ENCODE measurements at regions not wholly inside any gene's neighbourhood (a gene's known extent, or its start where the extent isn't known, plus 50 kb on each side); places are given as distances from the start of the nearest gene placed in this dataset.
A peak's percentile ranks its signal among the peaks of the same experiment; 100 is the strongest.

DNA sequence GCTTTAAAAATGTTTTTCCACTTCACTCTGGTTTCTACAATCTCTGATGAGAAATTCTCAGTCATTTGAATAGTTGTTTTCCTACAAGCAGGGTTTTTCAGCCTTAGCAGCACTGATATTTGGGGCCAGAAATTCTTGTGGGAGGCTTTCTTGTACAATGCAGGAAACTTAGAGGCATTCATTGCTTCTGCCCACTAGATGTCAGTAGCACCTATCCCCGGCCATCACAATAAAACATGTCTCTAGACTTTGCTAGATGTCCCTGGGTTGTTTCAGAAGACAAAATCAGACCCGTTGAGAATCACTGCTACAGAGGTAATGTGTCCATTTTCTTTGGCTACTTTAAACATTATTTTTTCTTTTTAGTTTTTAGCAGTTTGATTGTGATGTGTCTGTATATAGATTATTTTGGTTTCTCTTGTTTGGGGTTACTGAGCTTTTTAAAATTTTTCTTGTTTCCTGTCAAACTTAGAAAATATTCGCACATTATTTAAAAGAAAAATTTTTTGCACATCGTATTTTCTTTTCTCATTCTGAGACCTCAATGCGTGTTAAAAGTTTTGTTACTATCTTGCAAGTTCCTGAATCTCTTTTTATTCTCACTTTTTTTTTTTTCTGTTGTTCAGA, 60.8 kb upstream of the CCDC179 start:
- peak; percentile 63 for DNase-seq (ENCODE audit: low read depth)
- no peak overlapping the region for H3K4me3 ChIP-seq (ENCODE audit: low read length)
- TF ChIP-seq, protein P1, sequence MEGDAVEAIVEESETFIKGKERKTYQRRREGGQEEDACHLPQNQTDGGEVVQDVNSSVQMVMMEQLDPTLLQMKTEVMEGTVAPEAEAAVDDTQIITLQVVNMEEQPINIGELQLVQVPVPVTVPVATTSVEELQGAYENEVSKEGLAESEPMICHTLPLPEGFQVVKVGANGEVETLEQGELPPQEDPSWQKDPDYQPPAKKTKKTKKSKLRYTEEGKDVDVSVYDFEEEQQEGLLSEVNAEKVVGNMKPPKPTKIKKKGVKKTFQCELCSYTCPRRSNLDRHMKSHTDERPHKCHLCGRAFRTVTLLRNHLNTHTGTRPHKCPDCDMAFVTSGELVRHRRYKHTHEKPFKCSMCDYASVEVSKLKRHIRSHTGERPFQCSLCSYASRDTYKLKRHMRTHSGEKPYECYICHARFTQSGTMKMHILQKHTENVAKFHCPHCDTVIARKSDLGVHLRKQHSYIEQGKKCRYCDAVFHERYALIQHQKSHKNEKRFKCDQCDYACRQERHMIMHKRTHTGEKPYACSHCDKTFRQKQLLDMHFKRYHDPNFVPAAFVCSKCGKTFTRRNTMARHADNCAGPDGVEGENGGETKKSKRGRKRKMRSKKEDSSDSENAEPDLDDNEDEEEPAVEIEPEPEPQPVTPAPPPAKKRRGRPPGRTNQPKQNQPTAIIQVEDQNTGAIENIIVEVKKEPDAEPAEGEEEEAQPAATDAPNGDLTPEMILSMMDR (IDR thresholded peaks at IDR 0.05; ENCODE audit: insufficient read depth, low read depth, low read length, missing control alignments): peak; percentile 85

DNA sequence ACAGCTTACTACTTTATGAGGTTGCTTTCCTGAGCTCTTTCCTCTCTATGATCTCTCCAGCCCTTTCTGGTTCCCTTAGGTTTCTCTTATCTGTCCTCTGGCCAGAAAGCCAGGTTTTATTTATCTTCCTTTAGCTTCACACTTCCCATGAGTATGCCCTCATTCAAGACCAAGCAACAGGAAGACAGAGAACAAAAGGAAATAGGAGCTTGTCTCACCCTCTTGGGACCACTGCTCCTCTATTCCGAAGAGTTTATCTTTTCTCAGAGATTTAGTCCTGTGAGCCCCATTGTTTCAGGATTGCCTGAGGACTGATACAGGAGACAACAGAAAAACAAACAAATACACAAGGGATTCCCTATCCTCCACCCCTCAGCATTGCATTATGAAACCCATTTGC, 62.4 kb upstream of the CCDC179 start:
- no peak for DNase-seq (ENCODE audit: low read depth)
- TF ChIP-seq, protein P1 (IDR thresholded peaks at IDR 0.05; ENCODE audit: insufficient read depth, low read depth, low read length, missing control alignments): no peak
- no peak overlapping the region for H3K4me3 ChIP-seq (ENCODE audit: low read length)

DNA sequence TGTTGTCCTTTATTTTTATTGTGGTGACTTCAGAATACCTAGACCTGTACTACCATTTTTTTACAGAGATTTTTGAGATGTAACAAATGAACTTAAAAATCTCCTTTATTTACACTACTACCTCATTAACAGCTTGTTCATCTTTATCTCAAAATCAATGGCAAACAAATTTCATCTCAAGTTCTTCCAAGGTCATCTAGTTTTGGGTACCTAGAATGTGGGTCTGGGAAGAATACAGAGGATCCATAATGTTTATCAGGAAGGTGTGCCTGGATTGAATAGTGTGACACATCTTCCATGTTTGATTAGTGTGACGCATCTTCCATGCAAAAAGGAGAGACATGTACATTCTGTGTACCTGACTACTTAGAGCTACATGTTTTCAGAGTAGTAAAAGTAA, 63.3 kb upstream of the CCDC179 start:
- TF ChIP-seq, protein P1 (IDR thresholded peaks at IDR 0.05; ENCODE audit: insufficient read depth, low read depth, low read length, missing control alignments): no peak
- no peak for DNase-seq (ENCODE audit: low read depth)
- H3K4me3 ChIP-seq (ENCODE audit: low read length): no peak overlapping the region

DNA sequence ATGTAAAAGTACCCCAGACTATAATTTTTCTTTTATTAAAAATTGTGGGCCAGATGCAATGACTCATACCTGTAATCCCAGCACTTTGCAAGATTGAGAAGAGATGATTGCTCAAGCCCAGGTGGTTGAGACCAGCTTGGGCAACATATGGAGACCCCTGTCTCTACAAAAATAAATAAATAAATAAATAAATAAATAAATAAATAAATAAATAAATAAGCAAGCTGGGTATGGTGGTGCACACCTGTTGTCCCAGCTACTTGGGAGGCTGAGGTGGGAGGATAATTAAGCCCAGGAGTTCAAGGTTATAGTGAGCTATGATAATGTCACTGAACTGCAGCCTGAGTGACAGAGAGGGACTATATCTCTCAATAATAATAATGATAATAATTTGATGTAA, 66.1 kb upstream of the CCDC179 start:
- TF ChIP-seq, protein P1 (IDR thresholded peaks at IDR 0.05; ENCODE audit: insufficient read depth, low read depth, low read length, missing control alignments): no peak

DNA sequence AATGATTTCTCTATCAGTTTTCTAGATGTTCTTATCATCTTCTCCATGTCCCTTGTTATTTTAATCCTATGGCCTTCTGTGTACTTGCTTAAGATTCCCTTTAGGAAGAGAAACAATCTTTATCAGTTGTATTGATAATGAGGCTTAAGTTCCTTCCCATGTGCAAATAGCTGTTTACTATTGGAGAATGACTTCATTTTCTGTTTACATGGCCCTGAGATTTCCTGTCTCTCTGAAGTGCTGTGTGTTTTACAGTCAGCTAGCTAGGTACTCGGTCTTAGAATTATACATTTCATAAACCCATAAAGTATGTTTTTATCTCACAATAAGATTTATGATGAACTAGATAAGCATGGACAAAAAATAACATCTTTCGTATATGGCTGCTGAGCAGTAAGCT, 67.5 kb upstream of the CCDC179 start:
- H3K4me3 ChIP-seq (ENCODE audit: low read length): no peak overlapping the region
- TF ChIP-seq, protein P1 (IDR thresholded peaks at IDR 0.05; ENCODE audit: insufficient read depth, low read depth, low read length, missing control alignments): no peak
- DNase-seq (ENCODE audit: low read depth): no peak

More for the DNA sequence above, 66.1 kb upstream of the CCDC179 start:
- no peak overlapping the region for H3K4me3 ChIP-seq (ENCODE audit: low read length)
- no peak for DNase-seq (ENCODE audit: low read depth)

DNA sequence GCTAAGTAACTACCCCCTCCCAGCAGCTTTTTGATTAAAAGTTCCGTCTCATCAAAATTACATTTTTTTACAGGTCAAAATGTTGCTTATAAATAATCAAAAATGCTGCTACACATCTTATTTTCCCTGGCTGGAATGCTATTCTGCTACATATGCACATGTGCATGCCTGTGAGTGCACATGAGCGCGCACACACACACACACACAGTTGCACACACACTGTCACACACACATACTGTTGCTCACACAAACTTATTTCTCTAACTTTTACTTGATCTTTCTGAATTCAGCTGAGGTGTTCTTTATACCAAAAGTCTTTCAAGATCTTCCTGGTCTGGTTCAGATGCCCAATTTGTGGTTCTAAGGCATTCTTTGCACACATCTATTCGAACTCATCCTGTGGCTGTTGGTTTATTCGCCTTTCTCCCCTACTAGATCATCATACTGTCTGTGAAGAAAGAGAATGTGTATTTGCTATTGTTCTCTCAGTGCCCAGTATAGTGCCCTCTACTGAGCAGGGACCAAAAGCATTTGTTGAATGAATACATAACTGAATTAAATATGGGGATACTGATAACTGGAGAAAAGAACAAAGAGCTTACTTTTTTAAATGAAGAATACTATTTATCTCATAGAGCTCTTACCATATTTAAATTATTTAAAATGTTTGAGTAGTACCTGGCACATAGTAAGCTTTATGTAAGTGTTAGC, 68.1 kb upstream of the CCDC179 start:
- peak; percentile 6 for DNase-seq (ENCODE audit: low read depth)
- TF ChIP-seq, protein P1 (IDR thresholded peaks at IDR 0.05; ENCODE audit: insufficient read depth, low read depth, low read length, missing control alignments): peak; percentile 26
- no peak overlapping the region for H3K4me3 ChIP-seq (ENCODE audit: low read length)
